ENCODE measurements at regions not wholly inside any gene's neighbourhood (a gene's known extent, or its start where the extent isn't known, plus 50 kb on each side); places are given as distances from the start of the nearest gene placed in this dataset.

- no peak for TF ChIP-seq CTCF (IDR thresholded peaks at IDR 0.05)
- TF ChIP-seq POLR2A (IDR thresholded peaks at IDR 0.05) = no peak
Measured at GRCh38 chr21:39105341-39105765, 77.9 kb downstream of the PSMG1 start.

Measured in lower leg skin (tissue), 3 donors.